ENCODE measurements at regions not wholly inside any gene's neighbourhood (a gene's known extent, or its start where the extent isn't known, plus 50 kb on each side); places are given as distances from the start of the nearest gene placed in this dataset.

DNA sequence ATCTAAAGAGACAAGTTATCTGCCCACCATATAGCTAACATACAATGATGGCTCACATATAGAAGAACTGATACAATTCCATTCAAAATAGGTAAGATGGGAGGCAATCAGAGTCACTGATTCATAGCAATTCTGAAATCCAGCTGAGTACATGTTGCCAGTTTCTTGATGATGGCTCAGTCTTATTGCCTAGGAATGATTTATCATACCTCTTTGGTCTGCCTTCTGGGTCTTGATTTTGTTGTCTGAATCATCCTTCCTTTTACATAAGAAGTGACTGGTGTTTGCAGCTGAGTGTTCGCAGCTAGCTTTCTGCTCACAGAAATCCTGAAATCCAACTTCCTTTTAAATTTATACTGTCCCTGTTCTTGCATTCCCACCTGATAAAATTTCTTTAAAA, 463.2 kb upstream of the MGAT4C start:
- no peaks in the 10 kb centered on the region for H3K9me2 ChIP-seq (ENCODE audit: insufficient read depth, low read length)
- no peaks in the 10 kb centered on the region for H3K36me3 ChIP-seq (ENCODE audit: insufficient read depth, low read length)
- no peak overlapping the region for H3K9ac ChIP-seq (ENCODE audit: low read length)
- no peak overlapping the region for H3K4me2 ChIP-seq (ENCODE audit: low read length)
- no peak for TF ChIP-seq POLR2AphosphoS5 (IDR thresholded peaks at IDR 0.05)
- no peak for TF ChIP-seq TAF1 (IDR thresholded peaks at IDR 0.05; ENCODE audit: low read depth)
- TF ChIP-seq CTCF (IDR thresholded peaks at IDR 0.05; ENCODE audit: poor library complexity, severe bottlenecking), result no peak
- no peak for TF ChIP-seq EZH2 (IDR thresholded peaks at IDR 0.05; ENCODE audit: borderline replicate concordance, insufficient read depth, low read length, poor library complexity, severe bottlenecking)
- no peak for TF ChIP-seq REST (IDR thresholded peaks at IDR 0.05; ENCODE audit: borderline replicate concordance)
- TF ChIP-seq EP300 (conservative IDR thresholded peaks at IDR 0.05; ENCODE audit: poor library complexity, severe bottlenecking), result no peak
- no peak for TF ChIP-seq MXI1 (conservative IDR thresholded peaks at IDR 0.05; ENCODE audit: poor library complexity, severe bottlenecking)
- H3K4me3 ChIP-seq (ENCODE audit: low read length), result no peak overlapping the region
- H3F3A ChIP-seq (ENCODE audit: insufficient read depth, low read length, poor library complexity, severe bottlenecking), result no peaks in the 10 kb centered on the region
- H3K9me3 ChIP-seq (ENCODE audit: low read length), result no peaks in the 10 kb centered on the region
- H3K79me2 ChIP-seq (replicated peaks; ENCODE audit: insufficient read depth, low read length), result no peaks in the 10 kb centered on the region
- no peak overlapping the region for H2AFZ ChIP-seq (ENCODE audit: low read depth, low read length)
- no peaks in the 10 kb centered on the region for H3K27me3 ChIP-seq (ENCODE audit: insufficient read depth, low read depth, low read length)
- H4K20me1 ChIP-seq (ENCODE audit: insufficient read depth), result no peaks in the 10 kb centered on the region
- no peak overlapping the region for H3K27ac ChIP-seq (ENCODE audit: low read length)

DNA sequence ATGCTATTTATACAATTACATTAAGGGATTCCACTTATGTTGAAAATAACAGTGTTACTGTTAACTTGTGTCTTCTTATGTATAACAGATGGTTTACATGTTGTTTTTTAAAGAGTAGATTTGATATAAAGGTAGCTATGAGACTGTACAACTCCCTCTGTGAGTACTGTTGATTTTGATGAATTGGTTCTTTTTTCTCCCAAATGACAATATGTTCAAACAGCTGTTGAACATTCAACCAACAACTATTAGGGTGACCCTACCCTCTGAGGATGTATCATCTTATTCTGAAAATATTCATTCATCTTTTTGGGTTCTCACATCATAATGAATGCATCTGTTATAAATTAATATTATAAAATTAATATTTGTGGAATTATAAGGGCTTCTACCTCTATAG, 456.9 kb upstream of the MGAT4C start:
- no peaks in the 10 kb centered on the region for H4K20me1 ChIP-seq (ENCODE audit: insufficient read depth)
- H3K79me2 ChIP-seq (replicated peaks; ENCODE audit: insufficient read depth, low read length), result no peaks in the 10 kb centered on the region
- H3K27me3 ChIP-seq (ENCODE audit: insufficient read depth, low read depth, low read length), result no peaks in the 10 kb centered on the region
- no peak overlapping the region for H2AFZ ChIP-seq (ENCODE audit: low read depth, low read length)
- H3F3A ChIP-seq (ENCODE audit: insufficient read depth, low read length, poor library complexity, severe bottlenecking), result no peaks in the 10 kb centered on the region
- H3K9ac ChIP-seq (ENCODE audit: low read length), result no peak overlapping the region
- H3K9me3 ChIP-seq (ENCODE audit: low read length), result no peaks in the 10 kb centered on the region
- H3K9me2 ChIP-seq (ENCODE audit: insufficient read depth, low read length), result no peaks in the 10 kb centered on the region
- H3K27ac ChIP-seq (ENCODE audit: low read length), result no peak overlapping the region
- no peak for TF ChIP-seq EP300 (conservative IDR thresholded peaks at IDR 0.05; ENCODE audit: poor library complexity, severe bottlenecking)
- H3K4me3 ChIP-seq (ENCODE audit: low read length), result no peak overlapping the region
- no peaks in the 10 kb centered on the region for H3K36me3 ChIP-seq (ENCODE audit: insufficient read depth, low read length)
- H3K4me2 ChIP-seq (ENCODE audit: low read length), result no peak overlapping the region

GRCh38 chr12:86712425-86712843, 456.2 kb upstream of the MGAT4C start:
- no peak overlapping the region for H2AFZ ChIP-seq (ENCODE audit: low read depth, low read length)
- no peaks in the 10 kb centered on the region for H3F3A ChIP-seq (ENCODE audit: insufficient read depth, low read length, poor library complexity, severe bottlenecking)
- no peaks in the 10 kb centered on the region for H3K9me3 ChIP-seq (ENCODE audit: low read length)
- no peak overlapping the region for H3K27ac ChIP-seq (ENCODE audit: low read length)
- no peaks in the 10 kb centered on the region for H3K36me3 ChIP-seq (ENCODE audit: insufficient read depth, low read length)
- no peaks in the 10 kb centered on the region for H3K9me2 ChIP-seq (ENCODE audit: insufficient read depth, low read length)
- H4K20me1 ChIP-seq (ENCODE audit: insufficient read depth), result no peaks in the 10 kb centered on the region
- no peak overlapping the region for H3K4me3 ChIP-seq (ENCODE audit: low read length)
- H3K27me3 ChIP-seq (ENCODE audit: insufficient read depth, low read depth, low read length), result no peaks in the 10 kb centered on the region
- H3K79me2 ChIP-seq (replicated peaks; ENCODE audit: insufficient read depth, low read length), result no peaks in the 10 kb centered on the region
- TF ChIP-seq POLR2AphosphoS5 (IDR thresholded peaks at IDR 0.05) (no peak), MXI1 (conservative IDR thresholded peaks at IDR 0.05; ENCODE audit: poor library complexity, severe bottlenecking) (no peak), CTCF (IDR thresholded peaks at IDR 0.05; ENCODE audit: poor library complexity, severe bottlenecking) (no peak), REST (IDR thresholded peaks at IDR 0.05; ENCODE audit: borderline replicate concordance) (no peak), TAF1 (IDR thresholded peaks at IDR 0.05; ENCODE audit: low read depth) (no peak), EP300 (conservative IDR thresholded peaks at IDR 0.05; ENCODE audit: poor library complexity, severe bottlenecking) (no peak)
- no peak overlapping the region for H3K4me2 ChIP-seq (ENCODE audit: low read length)
- H3K9ac ChIP-seq (ENCODE audit: low read length), result no peak overlapping the region

All from neural cell (in vitro differentiated cells).